ENCODE measurements at regions not wholly inside any gene's neighbourhood (a gene's known extent, or its start where the extent isn't known, plus 50 kb on each side); places are given as distances from the start of the nearest gene placed in this dataset.

- ATAC-seq (replicated peaks in 6 of 8) = peak in 3 of 8 experiments; percentile 15 to 57 (median 32)
- Histone ChIP-seq H3K27ac (no peak overlapping the region), H3K4me1 (replicated peaks in 1 of 2) (peaks cover 5 to 6% of the 10 kb centered on the region in 2 donors), H3K4me3 (no peak overlapping the region)
- WGBS, 10 experiments = 9 to 30% (median 24%) methylated on average over 2 to 12 of the region's 14 CpGs; no CpG with 5 or more reads in 4 of the 10 experiments
- in situ Hi-C loops (cut with MboI; ENCODE audit: low pct_unique_long_range_greater_than_20kb in 2 of 9, low sequenced_read_pairs in 9 of 9, unreplicated experiment in 9 of 9) = loop anchor here in 1 of 9 experiments (25.0 kb wide), 1 partner anchor 180 kb away; no protein-coding TSS in a partner anchor
Measured at GRCh38 chr4:4667622-4668081, 125.8 kb upstream of the STX18 start.

GRCh38 chr4:4666693-4667621 is 125.1 kb upstream of the STX18 start:
- WGBS, 10 experiments = 9 to 80% (median 37%) methylated on average over 1 to 10 of the region's 14 CpGs; no CpG with 5 or more reads in 2 of the 10 experiments
- Histone ChIP-seq H3K4me1 (replicated peaks in 1 of 2) (peaks cover 3 to 5% of the 10 kb centered on the region in 2 donors), H3K4me3 (no peak overlapping the region), H3K27ac (no peak overlapping the region)
- in situ Hi-C loops (cut with MboI; ENCODE audit: low pct_unique_long_range_greater_than_20kb in 2 of 9, low sequenced_read_pairs in 9 of 9, unreplicated experiment in 9 of 9) = loop anchor here in 1 of 9 experiments (25.0 kb wide), 1 partner anchor 180 kb away; no protein-coding TSS in a partner anchor
- ATAC-seq (replicated peaks in 6 of 8) = peak in 4 of 8 experiments; percentile 20 to 64 (median 36)

- Histone ChIP-seq H3K27ac (no peak overlapping the region), H3K4me3 (no peak overlapping the region), H3K4me1 (replicated peaks in 1 of 2) (peaks cover 3 to 5% of the 10 kb centered on the region in 2 donors)
- WGBS, 10 experiments = 67 to 100% (median 89%) methylated on average over 2 to 6 of the region's 7 CpGs
- in situ Hi-C loops (cut with MboI; ENCODE audit: low pct_unique_long_range_greater_than_20kb in 2 of 9, low sequenced_read_pairs in 9 of 9, unreplicated experiment in 9 of 9) = loop anchor here in 1 of 9 experiments (25.0 kb wide), 1 partner anchor 179 kb away; no protein-coding TSS in a partner anchor
- ATAC-seq (replicated peaks in 6 of 8) = no peak
Measured at GRCh38 chr4:4666187-4666586, 124.3 kb upstream of the STX18 start.

- no peak overlapping the region for H3K4me3 ChIP-seq
- no peak for ATAC-seq (replicated peaks in 6 of 8)
- in situ Hi-C loops (cut with MboI; ENCODE audit: low pct_unique_long_range_greater_than_20kb in 2 of 9, low sequenced_read_pairs in 9 of 9, unreplicated experiment in 9 of 9) = loop anchor here in 1 of 9 experiments (25.0 kb wide), 1 partner anchor 177 kb away; no protein-coding TSS in a partner anchor
- WGBS, 10 experiments = 83 to 100% (median 93%) methylated on average over 1 to 5 of the region's 5 CpGs; no CpG with 5 or more reads in 6 of the 10 experiments
- no peak overlapping the region for H3K27ac ChIP-seq
- H3K4me1 ChIP-seq (replicated peaks in 1 of 2) = peaks cover 3 to 5% of the 10 kb centered on the region in 2 donors
Measured at GRCh38 chr4:4664234-4664633, 122.4 kb upstream of the STX18 start.

GRCh38 chr4:4663028-4663427 is 121.2 kb upstream of the STX18 start:
- peaks cover 3 to 5% of the 10 kb centered on the region in 2 donors for H3K4me1 ChIP-seq (replicated peaks in 1 of 2)
- H3K4me3 ChIP-seq = no peak overlapping the region
- in situ Hi-C loops (cut with MboI; ENCODE audit: low pct_unique_long_range_greater_than_20kb in 2 of 9, low sequenced_read_pairs in 9 of 9, unreplicated experiment in 9 of 9) = loop anchor here in 1 of 9 experiments (25.0 kb wide), 1 partner anchor 176 kb away; no protein-coding TSS in a partner anchor
- H3K27ac ChIP-seq = no peak overlapping the region
- WGBS, 10 experiments = 83 to 100% (median 99%) methylated on average over 2 to 10 of the region's 10 CpGs
- ATAC-seq (replicated peaks in 6 of 8) = no peak

GRCh38 chr4:4662230-4662629 is 120.4 kb upstream of the STX18 start:
- Histone ChIP-seq H3K4me3 (no peak overlapping the region), H3K4me1 (replicated peaks in 1 of 2) (peaks cover under 1 to 3% of the 10 kb centered on the region in 2 donors), H3K27ac (no peak overlapping the region)
- WGBS, 10 experiments = 67 to 100% (median 85%) methylated on average over 1 to 2 of the region's 2 CpGs; no CpG with 5 or more reads in 6 of the 10 experiments
- no peak for ATAC-seq (replicated peaks in 6 of 8)
- in situ Hi-C loops (cut with MboI; ENCODE audit: low pct_unique_long_range_greater_than_20kb in 2 of 9, low sequenced_read_pairs in 9 of 9, unreplicated experiment in 9 of 9) = loop anchor here in 1 of 9 experiments (25.0 kb wide), 1 partner anchor 175 kb away; no protein-coding TSS in a partner anchor

GRCh38 chr4:4659871-4660651 is 118.2 kb upstream of the STX18 start:
- Histone ChIP-seq H3K4me1 (replicated peaks in 1 of 2) (no peaks in the 10 kb centered on the region), H3K27ac (no peak overlapping the region), H3K4me3 (no peak overlapping the region)
- peak in 2 of 8 experiments; percentile 90 for ATAC-seq (replicated peaks in 6 of 8)
- WGBS, 10 experiments = 17 to 100% (median 76%) methylated on average over 1 to 11 of the region's 11 CpGs
- in situ Hi-C loops (cut with MboI; ENCODE audit: low pct_unique_long_range_greater_than_20kb in 2 of 9, low sequenced_read_pairs in 9 of 9, unreplicated experiment in 9 of 9) = loop anchor here in 1 of 9 experiments (25.0 kb wide), 1 partner anchor 173 kb away; no protein-coding TSS in a partner anchor

GRCh38 chr4:4658052-4658451 is 116.2 kb upstream of the STX18 start:
- Histone ChIP-seq H3K4me3 (no peak overlapping the region), H3K4me1 (replicated peaks in 1 of 2) (no peaks in the 10 kb centered on the region), H3K27ac (no peak overlapping the region)
- 20% methylated on average over 1 of the region's 2 CpGs; no CpG with 5 or more reads in 9 of the 10 experiments for WGBS, 10 experiments
- in situ Hi-C loops (cut with MboI; ENCODE audit: low pct_unique_long_range_greater_than_20kb in 2 of 9, low sequenced_read_pairs in 9 of 9, unreplicated experiment in 9 of 9) = loop anchor here in 1 of 9 experiments (25.0 kb wide), 1 partner anchor 171 kb away; no protein-coding TSS in a partner anchor
- ATAC-seq (replicated peaks in 6 of 8) = no peak

- Histone ChIP-seq H3K4me1 (replicated peaks in 1 of 2) (no peaks in the 10 kb centered on the region), H3K27ac (no peak overlapping the region), H3K4me3 (no peak overlapping the region)
- no peak for ATAC-seq (replicated peaks in 6 of 8)
- WGBS, 10 experiments = 83 to 100% (median 100%) methylated on average over 1 to 4 of the region's 4 CpGs; no CpG with 5 or more reads in 1 of the 10 experiments
- in situ Hi-C loops (cut with MboI; ENCODE audit: low pct_unique_long_range_greater_than_20kb in 2 of 9, low sequenced_read_pairs in 9 of 9, unreplicated experiment in 9 of 9) = loop anchor here in 1 of 9 experiments (25.0 kb wide), 1 partner anchor 170 kb away; no protein-coding TSS in a partner anchor
Measured at GRCh38 chr4:4656977-4657376, 115.1 kb upstream of the STX18 start.

GRCh38 chr4:4655901-4656300 is 114.1 kb upstream of the STX18 start:
- in situ Hi-C loops (cut with MboI; ENCODE audit: low pct_unique_long_range_greater_than_20kb in 2 of 9, low sequenced_read_pairs in 9 of 9, unreplicated experiment in 9 of 9) = loop anchor here in 1 of 9 experiments (25.0 kb wide), 1 partner anchor 169 kb away; no protein-coding TSS in a partner anchor
- Histone ChIP-seq H3K4me3 (no peak overlapping the region), H3K27ac (no peak overlapping the region), H3K4me1 (replicated peaks in 1 of 2) (no peaks in the 10 kb centered on the region)
- WGBS, 10 experiments = 53 to 100% (median 96%) methylated on average over 2 to 4 of the region's 4 CpGs; no CpG with 5 or more reads in 4 of the 10 experiments
- no peak for ATAC-seq (replicated peaks in 6 of 8)

GRCh38 chr4:4655011-4655410 is 113.2 kb upstream of the STX18 start:
- Histone ChIP-seq H3K27ac (no peak overlapping the region), H3K4me3 (no peak overlapping the region), H3K4me1 (replicated peaks in 1 of 2) (no peaks in the 10 kb centered on the region)
- ATAC-seq (replicated peaks in 6 of 8) = no peak
- 67 to 86% (median 80%) methylated on average over 1 to 2 of the region's 2 CpGs; no CpG with 5 or more reads in 3 of the 10 experiments for WGBS, 10 experiments
- in situ Hi-C loops (cut with MboI; ENCODE audit: low pct_unique_long_range_greater_than_20kb in 2 of 9, low sequenced_read_pairs in 9 of 9, unreplicated experiment in 9 of 9) = loop anchor here in 1 of 9 experiments (25.0 kb wide), 1 partner anchor 168 kb away; no protein-coding TSS in a partner anchor

All from motor neuron (in vitro differentiated cells).